ENCODE measurements at regions not wholly inside any gene's neighbourhood (a gene's known extent, or its start where the extent isn't known, plus 50 kb on each side); places are given as distances from the start of the nearest gene placed in this dataset.
"Not testable (repeated sequence)": the region's sequence is repeated elsewhere in the genome, so short reads cannot be mapped to it uniquely, and the experiment has no call there.

- DNase-seq (ENCODE audit: extremely low read depth in 1 of 11, low read depth in 9 of 11, low spot score in 4 of 11), result no peak
These were observed 408.1 kb upstream of the PIK3R1 start for GRCh38 chr5:67807439-67807888.

GRCh38 chr5:67806654-67807438 lies 408.7 kb upstream of the PIK3R1 start:
- no peak for DNase-seq (ENCODE audit: extremely low read depth in 1 of 11, low read depth in 9 of 11, low spot score in 4 of 11)

DNA sequence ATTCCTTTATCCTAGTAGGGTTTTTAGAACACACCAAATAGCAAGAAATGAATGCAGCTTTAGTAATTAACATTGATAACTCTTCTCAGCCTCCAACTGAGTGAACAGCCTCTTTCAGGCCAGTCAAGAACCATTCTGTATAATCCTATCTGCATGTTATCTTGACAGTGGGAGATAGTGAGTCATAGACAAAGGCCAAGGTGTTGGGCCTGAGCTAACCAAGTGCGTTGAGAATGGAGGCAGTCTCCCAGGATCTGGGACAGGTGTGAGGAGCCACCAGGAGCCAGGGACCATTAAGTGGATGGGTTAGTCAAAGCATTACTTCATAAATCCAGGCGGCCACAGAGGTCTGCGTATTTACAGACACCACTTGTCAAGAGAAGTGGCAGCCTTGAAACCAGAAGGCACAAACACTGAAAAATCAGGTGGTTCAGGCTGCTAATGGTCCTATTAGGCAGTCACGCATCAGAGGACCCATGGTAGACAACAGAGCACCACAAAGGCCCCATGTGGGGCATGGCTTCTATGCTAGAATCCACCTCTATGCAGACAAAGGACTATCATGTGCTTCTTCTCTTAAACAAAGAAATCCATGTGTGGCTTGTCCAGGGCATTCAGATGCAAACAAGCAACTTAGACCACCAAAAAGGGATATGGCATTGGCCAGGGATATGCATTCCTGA lies 409.7 kb upstream of the PIK3R1 start:
- no peak for DNase-seq (ENCODE audit: extremely low read depth in 1 of 11, low read depth in 9 of 11, low spot score in 4 of 11)

DNA sequence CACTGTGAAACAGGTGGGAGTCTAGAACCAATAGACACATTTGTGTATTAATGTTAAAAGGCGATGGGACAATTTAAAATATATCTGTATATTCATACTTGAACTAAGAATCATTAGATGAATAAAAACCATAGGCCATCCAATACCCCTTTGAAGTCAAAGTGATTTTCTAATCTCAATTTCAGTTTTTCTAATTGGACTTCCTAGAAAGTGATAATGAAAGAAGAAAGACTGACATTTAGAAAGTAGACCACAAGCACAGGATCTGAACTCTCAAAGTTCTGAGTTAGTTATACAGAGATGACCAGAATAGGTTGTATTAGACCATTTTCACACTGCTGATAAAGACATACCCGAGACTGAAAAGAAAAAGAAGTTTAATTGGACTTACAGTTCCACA lies 412.8 kb upstream of the PIK3R1 start:
- no peak for DNase-seq (ENCODE audit: extremely low read depth in 1 of 11, low read depth in 9 of 11, low spot score in 4 of 11)

DNA sequence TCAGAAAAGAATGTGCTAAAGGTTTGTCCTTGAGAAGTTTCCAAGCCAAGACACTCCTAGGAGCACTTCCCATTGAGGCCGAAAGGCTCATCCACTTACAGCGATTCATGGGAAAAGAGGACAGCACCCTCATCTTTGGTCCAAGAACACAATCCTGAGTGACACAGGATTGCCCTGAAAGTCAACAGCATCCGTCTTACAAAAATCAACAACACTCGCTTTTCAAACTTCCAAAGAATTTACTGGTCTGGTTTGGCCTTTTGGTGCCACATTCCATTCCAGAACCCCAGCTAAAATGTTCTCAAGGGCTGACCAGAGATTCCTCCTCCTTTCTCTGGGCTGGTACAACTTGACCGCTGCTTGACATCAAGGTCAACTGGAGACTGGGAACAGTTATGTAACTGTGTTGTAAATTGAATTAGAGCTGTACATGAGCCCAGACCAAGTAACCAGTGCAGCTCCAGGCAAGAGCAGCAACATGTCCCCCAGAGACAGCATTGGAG lies 415.8 kb upstream of the PIK3R1 start:
- DNase-seq (ENCODE audit: extremely low read depth in 1 of 11, low read depth in 9 of 11, low spot score in 4 of 11), result no peak

DNA sequence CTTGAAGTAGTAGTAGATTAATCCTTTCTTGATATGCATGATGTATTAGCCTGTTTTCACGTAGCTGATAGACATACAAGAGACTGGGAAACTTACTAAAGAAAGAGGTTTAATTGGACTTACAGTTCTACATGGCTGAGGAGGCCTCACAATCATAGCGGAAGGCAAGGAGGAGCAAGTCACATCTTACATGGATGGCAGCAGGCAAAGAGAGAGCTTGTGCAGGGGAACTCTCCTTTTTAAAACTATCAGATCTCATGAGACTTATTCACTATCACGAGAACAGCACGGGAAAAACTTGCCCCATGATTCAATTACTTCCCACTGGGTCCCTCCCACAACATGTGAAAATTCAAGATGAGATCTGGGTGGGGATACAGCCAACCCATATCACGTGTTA lies 417.1 kb upstream of the PIK3R1 start:
- not testable (repeated sequence) for DNase-seq (ENCODE audit: extremely low read depth in 1 of 11, low read depth in 9 of 11, low spot score in 4 of 11)

- no peak for DNase-seq (ENCODE audit: extremely low read depth in 1 of 11, low read depth in 9 of 11, low spot score in 4 of 11)
These were observed 419.6 kb upstream of the PIK3R1 start for GRCh38 chr5:67795781-67796477.

DNA sequence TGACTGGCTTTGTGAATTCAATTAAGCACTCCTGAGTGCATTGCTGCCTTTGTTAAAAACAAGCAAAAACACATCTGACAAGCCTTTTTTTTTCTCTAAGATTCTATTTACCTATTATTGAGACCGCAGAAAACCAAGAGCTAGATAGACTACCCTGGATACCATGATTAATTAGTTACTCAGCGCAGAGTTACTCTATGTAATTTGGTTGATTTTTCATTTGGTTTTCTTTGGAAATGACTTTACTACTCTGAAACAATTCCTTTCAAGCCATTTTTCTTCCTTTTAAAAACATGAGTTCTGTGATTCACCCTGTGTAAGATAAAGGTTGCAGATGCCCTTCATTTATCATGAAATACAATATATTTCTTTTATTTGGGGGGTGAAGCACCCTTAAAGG lies 421.6 kb upstream of the PIK3R1 start:
- DNase-seq (ENCODE audit: extremely low read depth in 1 of 11, low read depth in 9 of 11, low spot score in 4 of 11), result no peak

GRCh38 chr5:67793418-67793817 lies 422.1 kb upstream of the PIK3R1 start:
- DNase-seq (ENCODE audit: extremely low read depth in 1 of 11, low read depth in 9 of 11, low spot score in 4 of 11), result no peak

DNA sequence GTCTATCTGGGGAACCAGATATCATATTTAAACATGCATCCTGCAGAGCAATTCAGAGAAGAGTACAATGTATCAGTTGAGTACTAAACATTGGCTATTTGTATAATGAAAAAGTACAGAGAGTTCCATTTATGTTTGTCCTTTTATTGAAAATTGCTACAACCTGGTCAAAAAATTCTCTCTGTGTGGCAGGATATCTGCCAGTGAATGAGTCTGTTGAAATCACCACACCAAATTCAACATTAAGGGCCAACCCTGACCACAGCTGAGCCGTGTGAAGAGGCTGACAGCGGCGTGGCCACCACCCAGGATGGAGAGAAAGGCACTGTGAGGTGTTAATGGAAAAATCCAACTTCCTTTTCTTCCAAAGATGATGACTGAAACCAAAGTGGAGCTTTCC lies 422.7 kb upstream of the PIK3R1 start:
- DNase-seq (ENCODE audit: extremely low read depth in 1 of 11, low read depth in 9 of 11, low spot score in 4 of 11), result no peak

- DNase-seq (ENCODE audit: extremely low read depth in 1 of 11, low read depth in 9 of 11, low spot score in 4 of 11), result no peak
These were observed 425.2 kb upstream of the PIK3R1 start for GRCh38 chr5:67790390-67790789.

GRCh38 chr5:67779893-67780623 lies 435.5 kb upstream of the PIK3R1 start:
- DNase-seq (ENCODE audit: extremely low read depth in 1 of 11, low read depth in 9 of 11, low spot score in 4 of 11), result not testable (repeated sequence)

GRCh38 chr5:67774786-67775185 lies 440.8 kb upstream of the PIK3R1 start:
- no peak for DNase-seq (ENCODE audit: extremely low read depth in 1 of 11, low read depth in 9 of 11, low spot score in 4 of 11)

DNA sequence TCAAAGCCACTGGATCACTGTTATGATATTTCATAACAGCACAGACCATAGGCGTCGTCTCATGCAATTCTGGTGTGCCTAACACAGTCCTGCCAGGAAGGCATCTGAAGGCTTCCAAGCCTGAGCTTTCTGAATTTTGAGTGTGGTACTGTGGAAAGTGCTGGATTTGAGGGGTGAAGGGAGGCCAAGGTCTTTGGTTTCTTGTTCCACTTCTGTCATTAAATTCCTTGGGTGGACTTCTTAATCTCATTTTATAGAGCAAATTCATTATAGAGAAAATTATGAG lies 441.3 kb upstream of the PIK3R1 start:
- DNase-seq (ENCODE audit: extremely low read depth in 1 of 11, low read depth in 9 of 11, low spot score in 4 of 11), result no peak

DNA sequence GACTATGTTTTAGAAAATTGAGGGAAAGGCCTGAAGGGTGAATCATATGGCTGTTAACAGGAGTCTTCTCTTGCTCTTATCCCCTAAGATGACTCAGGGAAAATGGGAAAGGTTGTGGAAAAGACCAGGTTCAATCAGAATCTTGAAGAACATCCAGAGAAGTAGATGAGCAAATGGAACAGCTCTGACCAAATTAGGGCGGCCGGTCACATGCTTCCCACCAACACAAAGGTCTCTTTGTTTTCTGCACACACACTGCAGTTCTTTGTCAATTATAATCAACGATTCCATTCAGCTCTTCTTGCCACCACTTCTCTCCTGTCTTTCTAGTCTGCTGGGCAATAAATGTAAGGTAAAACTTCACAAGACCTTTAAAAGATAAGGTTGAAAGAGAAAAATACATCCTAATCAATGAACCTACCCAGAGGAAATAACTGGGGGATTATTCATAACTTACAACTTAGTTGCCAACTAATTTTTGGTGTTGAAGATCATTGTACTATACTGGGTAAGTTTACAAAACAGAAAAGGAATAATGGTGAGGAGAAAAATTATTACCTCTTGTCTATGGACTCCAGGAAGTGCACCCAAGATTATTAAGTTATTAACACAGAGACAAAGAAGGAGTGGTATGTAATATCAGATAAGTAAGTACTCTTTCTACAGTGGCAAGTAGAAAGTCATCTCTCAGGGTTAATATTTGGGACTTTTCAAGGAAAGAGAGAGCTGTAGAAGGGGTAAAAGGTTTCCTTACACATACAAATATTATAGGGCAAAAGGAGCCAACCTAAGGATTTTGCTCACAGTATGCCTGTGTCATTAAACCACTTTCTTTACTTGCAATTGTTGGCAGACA lies 441.9 kb upstream of the PIK3R1 start:
- no peak for DNase-seq (ENCODE audit: extremely low read depth in 1 of 11, low read depth in 9 of 11, low spot score in 4 of 11)

- no peak for DNase-seq (ENCODE audit: extremely low read depth in 1 of 11, low read depth in 9 of 11, low spot score in 4 of 11)
These were observed 443.8 kb upstream of the PIK3R1 start for GRCh38 chr5:67771791-67772190.

DNA sequence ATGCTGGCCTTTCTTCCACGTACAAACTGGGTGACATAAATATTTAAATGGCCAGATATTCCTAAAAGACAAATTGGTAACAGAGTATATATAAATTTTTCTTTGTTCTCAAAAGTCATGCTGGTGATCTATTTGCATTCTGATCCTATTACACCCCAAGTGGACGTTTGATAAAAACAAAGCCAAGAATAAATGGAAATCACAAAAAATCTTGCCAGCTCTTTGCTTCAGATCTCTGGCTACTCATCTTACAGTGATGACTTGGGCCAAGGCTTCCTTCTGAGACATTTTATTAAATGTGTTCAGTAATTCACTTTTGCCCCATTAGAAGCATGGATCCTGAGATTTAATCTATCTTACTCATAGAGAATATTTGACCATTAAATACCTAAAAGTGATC lies 444.3 kb upstream of the PIK3R1 start:
- DNase-seq (ENCODE audit: extremely low read depth in 1 of 11, low read depth in 9 of 11, low spot score in 4 of 11), result no peak

DNA sequence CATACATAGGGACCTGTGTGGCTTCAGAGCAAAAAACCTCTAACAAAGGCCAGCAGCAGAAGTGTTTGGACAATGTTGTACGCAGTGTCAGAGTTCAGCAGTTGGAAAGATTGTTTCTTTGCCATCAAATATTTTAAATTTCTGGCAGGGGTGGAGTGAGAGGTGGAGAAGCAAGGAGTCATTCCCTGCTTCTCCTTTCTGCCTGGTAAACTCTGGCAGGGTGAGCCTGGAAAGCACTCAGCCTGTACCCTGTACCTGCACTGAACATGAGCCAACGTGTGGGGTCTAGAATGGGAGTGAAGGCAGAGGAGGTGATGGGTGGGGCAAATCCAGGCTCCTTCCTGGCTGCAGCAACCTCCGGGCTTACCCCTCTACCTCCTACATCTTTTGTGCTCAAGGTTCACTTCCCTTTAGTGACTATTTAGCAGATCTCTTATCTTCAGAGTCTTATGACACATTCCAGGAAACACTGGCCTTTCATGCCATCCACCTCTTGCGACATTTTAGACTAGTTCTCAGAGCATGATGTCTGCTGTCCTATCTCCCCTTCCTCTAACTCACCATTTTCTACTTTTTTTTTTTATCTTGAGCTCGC lies 445.0 kb upstream of the PIK3R1 start:
- DNase-seq (ENCODE audit: extremely low read depth in 1 of 11, low read depth in 9 of 11, low spot score in 4 of 11), result no peak
